ENCODE measurements at regions not wholly inside any gene's neighbourhood (a gene's known extent, or its start where the extent isn't known, plus 50 kb on each side); places are given as distances from the start of the nearest gene placed in this dataset.
A peak's percentile ranks its signal among the peaks of the same experiment; 100 is the strongest.

GRCh38 chr1:93768380-93768863 is 86.8 kb upstream of the BCAR3 start:
- DNase-seq (ENCODE audit: low read depth), result no peak
- TF ChIP-seq, protein P1, sequence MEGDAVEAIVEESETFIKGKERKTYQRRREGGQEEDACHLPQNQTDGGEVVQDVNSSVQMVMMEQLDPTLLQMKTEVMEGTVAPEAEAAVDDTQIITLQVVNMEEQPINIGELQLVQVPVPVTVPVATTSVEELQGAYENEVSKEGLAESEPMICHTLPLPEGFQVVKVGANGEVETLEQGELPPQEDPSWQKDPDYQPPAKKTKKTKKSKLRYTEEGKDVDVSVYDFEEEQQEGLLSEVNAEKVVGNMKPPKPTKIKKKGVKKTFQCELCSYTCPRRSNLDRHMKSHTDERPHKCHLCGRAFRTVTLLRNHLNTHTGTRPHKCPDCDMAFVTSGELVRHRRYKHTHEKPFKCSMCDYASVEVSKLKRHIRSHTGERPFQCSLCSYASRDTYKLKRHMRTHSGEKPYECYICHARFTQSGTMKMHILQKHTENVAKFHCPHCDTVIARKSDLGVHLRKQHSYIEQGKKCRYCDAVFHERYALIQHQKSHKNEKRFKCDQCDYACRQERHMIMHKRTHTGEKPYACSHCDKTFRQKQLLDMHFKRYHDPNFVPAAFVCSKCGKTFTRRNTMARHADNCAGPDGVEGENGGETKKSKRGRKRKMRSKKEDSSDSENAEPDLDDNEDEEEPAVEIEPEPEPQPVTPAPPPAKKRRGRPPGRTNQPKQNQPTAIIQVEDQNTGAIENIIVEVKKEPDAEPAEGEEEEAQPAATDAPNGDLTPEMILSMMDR (IDR thresholded peaks at IDR 0.05; ENCODE audit: insufficient read depth, low read length), result no peak
- H3K4me3 ChIP-seq (ENCODE audit: low read depth, low read length), result no peak overlapping the region

- DNase-seq (ENCODE audit: low read depth), result no peak
- TF ChIP-seq, protein P1 (IDR thresholded peaks at IDR 0.05; ENCODE audit: insufficient read depth, low read length), result no peak
- no peak overlapping the region for H3K4me3 ChIP-seq (ENCODE audit: low read depth, low read length)
These were observed 84.8 kb upstream of the BCAR3 start for GRCh38 chr1:93766451-93766850.

DNA sequence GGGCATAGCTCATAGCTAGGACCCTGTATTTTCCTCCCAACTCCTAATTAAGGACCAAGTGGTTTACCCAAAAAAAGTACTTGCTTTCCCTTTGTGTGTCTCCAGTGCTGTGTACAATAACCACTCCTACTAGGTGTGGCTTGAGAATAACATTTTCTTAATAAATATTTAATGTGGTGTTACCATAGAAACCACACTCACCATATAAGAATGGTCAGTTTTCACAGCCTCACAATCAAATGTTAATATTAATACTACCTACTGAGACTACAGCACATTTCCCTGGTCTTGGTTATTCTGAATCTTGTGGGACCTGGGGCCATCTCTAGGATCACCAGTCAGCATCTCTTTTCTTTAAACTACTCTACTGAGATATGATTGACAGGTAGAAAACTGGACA is 83.5 kb upstream of the BCAR3 start:
- TF ChIP-seq, protein P1 (IDR thresholded peaks at IDR 0.05; ENCODE audit: insufficient read depth, low read length), result no peak
- H3K4me3 ChIP-seq (ENCODE audit: low read depth, low read length), result no peak overlapping the region
- DNase-seq (ENCODE audit: low read depth), result no peak

DNA sequence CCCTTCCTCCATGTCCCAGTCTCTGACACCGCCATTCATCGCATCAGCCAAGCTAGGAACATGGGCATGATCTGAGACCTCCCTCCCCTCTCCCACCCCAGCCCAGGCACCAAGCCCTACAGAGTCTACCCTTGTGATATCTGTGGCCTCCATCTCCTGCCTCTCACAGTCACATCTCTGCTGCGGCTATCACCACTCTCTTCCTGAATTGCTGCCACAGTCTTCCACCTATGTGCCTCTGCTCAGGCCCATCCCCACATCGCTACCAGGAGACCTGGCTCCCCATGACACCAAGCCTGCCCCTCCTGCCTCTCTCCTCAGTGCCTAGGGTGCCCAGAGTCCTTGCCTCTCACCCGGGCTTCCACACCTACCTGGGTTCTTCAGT is 82.7 kb upstream of the BCAR3 start:
- no peak overlapping the region for H3K4me3 ChIP-seq (ENCODE audit: low read depth, low read length)
- DNase-seq (ENCODE audit: low read depth), result no peak
- TF ChIP-seq, protein P1 (IDR thresholded peaks at IDR 0.05; ENCODE audit: insufficient read depth, low read length), result no peak

- no peak overlapping the region for H3K4me3 ChIP-seq (ENCODE audit: low read depth, low read length)
- TF ChIP-seq, protein P1 (IDR thresholded peaks at IDR 0.05; ENCODE audit: insufficient read depth, low read length), result no peak
- no peak for DNase-seq (ENCODE audit: low read depth)
These were observed 82.2 kb upstream of the BCAR3 start for GRCh38 chr1:93763704-93764365.

DNA sequence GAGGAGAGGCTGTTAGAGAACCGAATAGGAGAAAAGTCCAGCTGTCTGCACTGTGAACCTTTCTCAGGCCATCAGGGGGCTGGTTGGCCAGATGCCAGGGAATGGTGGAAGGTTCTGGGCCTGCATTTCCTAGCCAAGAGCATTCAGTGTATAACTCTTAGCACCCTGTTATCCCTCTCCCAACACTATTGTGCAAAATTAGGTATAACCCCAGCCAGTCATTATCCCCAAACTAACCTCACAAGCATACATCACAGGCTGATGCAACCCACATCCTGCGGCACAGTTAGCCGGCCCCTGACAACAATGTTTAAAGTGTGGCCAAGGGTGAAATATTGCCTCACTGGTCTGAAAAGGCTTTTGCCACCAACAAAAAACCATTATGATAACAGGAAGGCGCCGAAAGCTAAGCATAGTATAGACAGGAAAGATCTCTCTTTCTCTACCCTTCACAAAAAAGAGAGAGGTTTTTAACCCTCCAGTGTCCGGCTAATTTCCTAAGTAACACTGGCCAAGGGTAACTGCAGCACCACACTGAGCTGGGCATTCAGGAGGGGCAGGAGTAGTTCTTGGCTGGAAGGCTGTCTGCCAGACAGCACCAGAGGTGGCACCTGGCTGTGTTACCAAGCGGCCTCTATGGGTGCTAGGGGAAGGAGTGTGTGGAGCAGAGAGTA is 77.3 kb upstream of the BCAR3 start:
- no peak overlapping the region for H3K4me3 ChIP-seq (ENCODE audit: low read depth, low read length)
- TF ChIP-seq, protein P1 (IDR thresholded peaks at IDR 0.05; ENCODE audit: insufficient read depth, low read length), result no peak
- DNase-seq (ENCODE audit: low read depth), result peak; percentile 92
